HG03066 (cell line): ENCODE measurements at regions not wholly inside any gene's neighbourhood (a gene's known extent, or its start where the extent isn't known, plus 50 kb on each side); places are given as distances from the start of the nearest gene placed in this dataset.

Experiments used
- ATAC-seq: cut with Tn5 transposase; IDR thresholded peaks from one replicate; pipeline ENCODE4 v1.9.1; 2021; ENCODE audit warnings: low read depth; ENCODE audit not compliant: unreplicated experiment

DNA sequence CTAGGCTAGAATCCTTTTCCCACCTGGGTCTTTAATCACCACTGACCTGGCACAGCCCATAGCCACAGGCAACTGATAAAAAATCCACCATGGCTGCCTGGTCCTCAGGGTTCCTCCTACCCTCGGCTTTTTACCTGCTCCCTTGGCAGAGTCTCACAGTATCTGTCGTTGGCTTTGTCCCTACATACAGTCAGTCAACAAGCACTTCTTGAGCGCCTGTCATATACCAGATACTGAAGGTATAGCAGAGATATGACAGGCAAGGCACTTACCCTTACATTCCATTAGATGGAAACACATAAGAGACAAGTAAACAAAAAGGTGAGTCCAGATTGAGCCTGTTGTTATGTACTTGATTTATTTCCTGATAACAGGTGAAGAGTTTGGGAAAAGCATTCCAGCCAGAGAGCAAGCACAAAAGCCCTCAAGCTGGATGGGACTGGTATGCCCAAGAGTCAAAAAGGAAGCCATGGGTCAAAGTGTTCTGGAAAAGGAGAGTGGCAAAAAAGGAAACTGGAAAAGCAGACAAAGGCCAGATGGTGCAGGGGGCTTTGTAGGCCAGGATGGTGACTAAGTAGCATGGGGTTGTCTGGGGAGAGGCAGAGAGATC lies 247.0 kb downstream of the CHD9NB start:
- no peak for ATAC-seq

- ATAC-seq = no peak
Observed at GRCh38 chr16:52800432-52800831, 252.3 kb downstream of the CHD9NB start.

DNA sequence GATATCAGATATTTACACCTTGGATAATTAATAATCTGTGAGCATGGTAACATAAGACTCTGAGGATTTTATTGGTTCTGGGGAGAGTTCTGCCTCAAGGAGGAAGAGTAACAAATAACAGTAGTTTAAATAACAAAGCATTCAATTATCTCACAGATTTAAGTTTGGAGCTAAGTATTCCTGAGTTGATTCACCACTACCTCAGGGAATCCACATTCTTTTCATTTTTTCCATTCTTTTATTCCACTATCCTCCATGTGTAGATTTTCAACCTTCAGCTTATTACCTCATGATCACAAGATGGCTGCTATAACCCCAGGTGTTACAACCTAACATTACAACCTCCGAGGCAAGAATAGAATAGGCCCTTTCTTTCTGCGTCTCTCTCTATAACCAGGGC lies 252.2 kb upstream of the TOX3 start:
- ATAC-seq = no peak

DNA sequence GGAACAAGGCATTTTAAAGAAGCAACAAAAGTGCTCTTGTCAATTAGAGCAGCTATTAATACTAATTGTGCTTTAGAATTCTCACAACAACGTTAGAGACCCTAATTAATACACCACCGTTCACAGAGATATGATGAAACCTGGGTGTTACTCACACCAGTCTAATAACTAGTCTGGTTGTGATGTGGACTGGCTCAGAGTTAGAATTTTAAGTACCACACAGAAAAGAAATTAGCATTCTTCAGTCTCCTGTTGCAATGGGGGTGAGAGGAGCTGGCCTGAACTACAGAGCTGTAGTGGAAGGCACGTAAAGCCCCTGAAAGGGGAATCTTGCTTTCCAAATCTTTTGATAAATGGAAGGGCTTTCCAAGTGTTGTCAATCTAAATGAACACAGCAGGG lies 240.8 kb upstream of the TOX3 start:
- no peak for ATAC-seq

GRCh38 chr16:52786091-52786490 lies 239.1 kb upstream of the TOX3 start:
- ATAC-seq = no peak

GRCh38 chr16:52785653-52786052 lies 238.7 kb upstream of the TOX3 start:
- no peak for ATAC-seq

GRCh38 chr16:52783616-52784015 lies 236.7 kb upstream of the TOX3 start:
- no peak for ATAC-seq

DNA sequence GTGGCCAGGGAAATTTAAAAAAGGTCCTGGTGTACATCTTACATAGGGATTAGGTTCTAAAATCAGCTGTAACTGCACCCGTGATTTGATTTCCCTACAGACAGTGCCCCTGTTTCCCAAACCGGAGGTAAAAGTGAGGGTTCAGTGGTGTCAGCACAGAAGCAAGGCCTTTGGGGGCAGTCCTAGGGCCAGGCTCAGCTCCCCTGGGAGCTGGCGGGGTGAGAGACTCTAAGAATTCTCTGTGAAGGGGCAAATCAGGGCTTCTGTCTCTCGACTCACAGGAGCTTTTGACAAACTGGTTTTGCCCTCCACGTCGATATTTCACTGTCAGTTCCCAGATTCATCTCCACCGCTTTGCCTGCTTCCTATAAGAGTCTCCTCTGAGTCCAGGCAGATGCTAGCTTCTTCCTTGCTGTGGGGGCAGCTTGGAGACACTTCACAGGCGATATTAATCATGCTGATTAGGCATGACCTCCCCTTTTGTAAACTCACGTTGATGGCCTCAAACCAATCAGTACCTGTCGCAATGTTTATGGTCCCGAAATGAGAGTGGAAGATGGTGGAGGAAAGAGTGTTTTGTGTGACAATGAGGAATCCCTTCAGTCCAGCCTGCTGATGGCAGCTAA lies 234.2 kb upstream of the TOX3 start:
- no peak for ATAC-seq

- ATAC-seq = no peak
Observed at GRCh38 chr16:52773026-52773425, 226.1 kb upstream of the TOX3 start.

GRCh38 chr16:52770828-52771227 lies 223.9 kb upstream of the TOX3 start:
- no peak for ATAC-seq

DNA sequence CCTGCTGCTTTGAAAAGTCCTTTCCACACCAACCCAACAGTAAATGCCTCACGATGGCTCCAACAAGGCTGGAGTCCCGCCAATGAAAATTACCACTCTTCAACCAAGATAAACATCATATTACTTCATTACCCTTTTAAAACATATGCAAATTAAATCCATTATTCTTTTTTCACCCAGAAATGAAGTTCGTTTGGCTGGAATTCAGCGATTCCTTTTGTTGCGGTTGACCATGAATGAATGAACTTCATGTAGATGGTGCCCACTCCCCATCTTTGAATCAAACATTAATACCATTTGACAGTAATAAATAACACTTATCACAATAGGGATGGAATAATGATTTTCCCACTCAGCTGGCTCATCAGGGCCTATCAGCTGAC lies 211.5 kb upstream of the TOX3 start:
- no peak for ATAC-seq

- no peak for ATAC-seq
Observed at GRCh38 chr16:52757746-52758472, 211.0 kb upstream of the TOX3 start.

GRCh38 chr16:52756812-52757517 lies 210.0 kb upstream of the TOX3 start:
- no peak for ATAC-seq

GRCh38 chr16:52755396-52755795 lies 208.5 kb upstream of the TOX3 start:
- no peak for ATAC-seq

GRCh38 chr16:52751035-52751434 lies 204.1 kb upstream of the TOX3 start:
- ATAC-seq = no peak

- ATAC-seq = no peak
Observed at GRCh38 chr16:52748741-52749140, 201.8 kb upstream of the TOX3 start.

- ATAC-seq = no peak
Observed at GRCh38 chr16:52747088-52747595, 200.2 kb upstream of the TOX3 start.

DNA sequence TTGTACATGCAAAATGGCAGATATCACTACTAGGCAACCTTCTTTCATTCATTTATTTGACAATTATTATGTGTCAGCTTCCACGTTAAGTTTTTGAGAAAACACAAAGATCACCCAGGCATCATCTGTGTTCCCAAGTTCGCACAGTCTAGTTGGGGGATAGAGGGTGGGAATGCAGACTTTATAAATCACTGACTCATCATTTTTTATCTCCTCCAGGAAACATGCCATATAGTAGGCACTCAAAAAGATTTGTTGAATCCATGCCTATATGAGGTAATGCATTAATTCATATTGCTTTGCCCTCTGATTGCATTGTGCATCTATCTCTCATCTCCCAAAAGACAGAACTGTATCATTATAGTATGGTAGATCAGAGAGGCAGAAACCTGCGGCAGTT lies 196.8 kb upstream of the TOX3 start:
- ATAC-seq = no peak

DNA sequence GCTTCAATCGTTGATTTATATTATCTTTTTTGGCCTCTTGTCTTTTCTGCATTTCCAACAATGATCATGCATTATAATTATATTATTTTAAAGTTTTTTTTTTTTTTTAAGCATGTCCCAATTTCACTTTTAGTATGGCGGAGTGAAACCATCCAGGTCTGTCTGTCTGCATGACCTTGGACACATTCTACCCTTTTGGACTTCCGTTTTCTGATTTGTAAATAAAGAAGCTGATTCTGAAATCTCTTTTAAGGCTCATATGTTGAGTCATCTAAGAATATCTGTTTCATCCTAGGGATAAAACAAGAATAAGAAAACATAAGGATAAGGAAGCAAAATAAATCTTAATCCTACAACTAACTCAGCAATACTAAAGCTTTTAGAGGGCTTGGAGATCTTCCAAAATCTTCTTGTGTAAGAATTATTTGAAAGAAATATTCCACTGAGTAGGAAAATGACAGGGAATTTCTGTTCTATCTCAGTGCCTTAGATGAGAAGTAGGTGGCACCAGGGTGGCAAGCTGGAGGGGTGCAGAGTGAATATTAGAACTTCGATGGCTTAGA lies 195.7 kb upstream of the TOX3 start:
- no peak for ATAC-seq

DNA sequence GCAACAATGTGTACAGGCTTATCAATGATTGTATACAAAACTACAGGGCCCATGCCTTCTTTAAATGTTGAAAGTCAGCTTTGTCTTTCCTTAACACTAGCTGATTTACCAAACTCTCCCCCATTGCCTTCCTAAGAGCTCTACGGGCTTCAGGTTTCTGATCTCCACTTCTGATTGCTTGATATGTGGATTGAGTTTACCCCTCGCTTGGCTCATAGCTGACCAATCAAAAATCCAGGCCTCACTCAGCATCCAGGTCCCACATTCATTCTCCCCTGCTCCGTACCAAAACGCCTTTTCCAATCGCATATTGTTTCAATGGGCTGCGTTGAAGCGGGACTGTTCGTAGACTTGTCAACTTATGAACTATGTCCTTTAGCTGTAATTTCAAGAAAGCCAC lies 195.1 kb upstream of the TOX3 start:
- ATAC-seq = no peak

DNA sequence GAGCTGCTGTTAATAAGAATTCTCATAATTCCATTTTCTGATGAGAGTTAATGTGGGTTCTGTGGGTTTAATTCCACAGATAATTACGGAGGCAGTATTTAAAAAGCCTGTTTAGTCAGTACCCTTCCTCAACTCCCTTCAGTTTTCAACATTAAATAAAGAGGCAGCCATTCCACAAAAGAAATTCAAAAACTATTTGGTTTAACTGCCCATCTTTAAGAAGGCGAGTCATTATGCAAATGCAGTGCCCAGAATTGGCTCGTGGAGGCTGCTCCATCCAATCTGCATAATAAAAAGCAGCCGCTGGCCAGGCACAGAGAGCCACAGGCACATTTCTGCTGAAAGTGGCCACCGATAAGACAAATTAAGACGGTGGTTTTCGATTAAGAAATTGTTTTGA lies 194.4 kb upstream of the TOX3 start:
- no peak for ATAC-seq
